Adipocyte (in vitro differentiated cells): ENCODE measurements at regions not wholly inside any gene's neighbourhood (a gene's known extent, or its start where the extent isn't known, plus 50 kb on each side); places are given as distances from the start of the nearest gene placed in this dataset.

Experiments
- DNase-seq: peaks from one replicate; pipeline ENCODE4 v3.0.0-alpha.2; 2015; ENCODE audit warnings: low read depth
- H3K27me3 ChIP-seq: replicated peaks from 2 replicates; pipeline ENCODE4 v1.7.0; 2013; ENCODE audit warnings: mild to moderate bottlenecking, low read length, moderate library complexity; ENCODE audit not compliant: control insufficient read depth, insufficient read depth
- H3K36me3 ChIP-seq: 2 replicates; pipeline ENCODE4 v1.7.0; 2013; ENCODE audit warnings: low read length, mild to moderate bottlenecking, moderate library complexity; ENCODE audit not compliant: control insufficient read depth, insufficient read depth, severe bottlenecking
- H3K4me1 ChIP-seq: 2 replicates; pipeline ENCODE4 v1.7.0; 2013; ENCODE audit warnings: mild to moderate bottlenecking, low read length, moderate library complexity; ENCODE audit not compliant: control insufficient read depth, insufficient read depth
- H3K4me3 ChIP-seq: 2 replicates; pipeline ENCODE4 v1.7.0; 2013; ENCODE audit warnings: mild to moderate bottlenecking, low read length, moderate library complexity
- H3K9ac ChIP-seq: 2 replicates; pipeline ENCODE4 v1.7.0; 2013; ENCODE audit warnings: mild to moderate bottlenecking, low read length, moderate library complexity
- H3K9me3 ChIP-seq: 2 replicates; pipeline ENCODE4 v1.7.0; 2013; ENCODE audit warnings: mild to moderate bottlenecking, low read length, moderate library complexity; ENCODE audit not compliant: control insufficient read depth

GRCh38 chr13:89967701-89968100, 1379.8 kb upstream of the MIR17HG start:
- H3K27me3 ChIP-seq, result no peaks in the 10 kb centered on the region
- no peaks in the 10 kb centered on the region for H3K36me3 ChIP-seq
- no peak for DNase-seq
- no peak overlapping the region for H3K9ac ChIP-seq
- H3K4me1 ChIP-seq, result no peaks in the 10 kb centered on the region
- H3K4me3 ChIP-seq, result no peak overlapping the region
- no peaks in the 10 kb centered on the region for H3K9me3 ChIP-seq

GRCh38 chr13:89968470-89968869, 1379.0 kb upstream of the MIR17HG start:
- no peaks in the 10 kb centered on the region for H3K9me3 ChIP-seq
- H3K27me3 ChIP-seq, result no peaks in the 10 kb centered on the region
- no peak for DNase-seq
- no peak overlapping the region for H3K4me3 ChIP-seq
- no peaks in the 10 kb centered on the region for H3K36me3 ChIP-seq
- H3K9ac ChIP-seq, result no peak overlapping the region
- H3K4me1 ChIP-seq, result no peaks in the 10 kb centered on the region

GRCh38 chr13:89970353-89970709, 1377.2 kb upstream of the MIR17HG start:
- Histone ChIP-seq H3K27me3 (no peaks in the 10 kb centered on the region), H3K4me1 (no peaks in the 10 kb centered on the region), H3K4me3 (no peak overlapping the region), H3K9me3 (no peaks in the 10 kb centered on the region), H3K36me3 (no peaks in the 10 kb centered on the region), H3K9ac (no peak overlapping the region)
- no peak for DNase-seq

GRCh38 chr13:89977203-89977602, 1370.3 kb upstream of the MIR17HG start:
- Histone ChIP-seq H3K4me3 (no peak overlapping the region), H3K9me3 (no peaks in the 10 kb centered on the region), H3K27me3 (no peaks in the 10 kb centered on the region), H3K36me3 (no peaks in the 10 kb centered on the region), H3K9ac (no peak overlapping the region), H3K4me1 (no peaks in the 10 kb centered on the region)
- no peak for DNase-seq

- H3K4me3 ChIP-seq, result no peak overlapping the region
- no peaks in the 10 kb centered on the region for H3K9me3 ChIP-seq
- no peaks in the 10 kb centered on the region for H3K36me3 ChIP-seq
- H3K9ac ChIP-seq, result no peak overlapping the region
- H3K27me3 ChIP-seq, result no peaks in the 10 kb centered on the region
- no peak for DNase-seq
- no peaks in the 10 kb centered on the region for H3K4me1 ChIP-seq
These were observed 1366.6 kb upstream of the MIR17HG start for GRCh38 chr13:89980896-89981295.

GRCh38 chr13:89982407-89983095, 1364.9 kb upstream of the MIR17HG start:
- DNase-seq, result peak; percentile 29
- no peaks in the 10 kb centered on the region for H3K36me3 ChIP-seq
- peak overlapping the region; percentile 22 for H3K9ac ChIP-seq
- no peaks in the 10 kb centered on the region for H3K4me1 ChIP-seq
- H3K9me3 ChIP-seq, result no peaks in the 10 kb centered on the region
- peak overlapping the region; percentile 64 for H3K4me3 ChIP-seq
- no peaks in the 10 kb centered on the region for H3K27me3 ChIP-seq

GRCh38 chr13:89988206-89988605, 1359.3 kb upstream of the MIR17HG start:
- H3K9me3 ChIP-seq, result no peaks in the 10 kb centered on the region
- no peak for DNase-seq
- H3K4me3 ChIP-seq, result no peak overlapping the region
- no peaks in the 10 kb centered on the region for H3K36me3 ChIP-seq
- H3K27me3 ChIP-seq, result no peaks in the 10 kb centered on the region
- no peaks in the 10 kb centered on the region for H3K4me1 ChIP-seq
- H3K9ac ChIP-seq, result no peak overlapping the region

GRCh38 chr13:90003566-90003965, 1343.9 kb upstream of the MIR17HG start:
- no peak overlapping the region for H3K9ac ChIP-seq
- no peaks in the 10 kb centered on the region for H3K4me1 ChIP-seq
- H3K4me3 ChIP-seq, result no peak overlapping the region
- no peaks in the 10 kb centered on the region for H3K36me3 ChIP-seq
- no peak for DNase-seq
- peaks cover 7% of the 10 kb centered on the region for H3K9me3 ChIP-seq
- H3K27me3 ChIP-seq, result no peaks in the 10 kb centered on the region

- H3K27me3 ChIP-seq, result no peaks in the 10 kb centered on the region
- no peak for DNase-seq
- no peaks in the 10 kb centered on the region for H3K4me1 ChIP-seq
- H3K9ac ChIP-seq, result no peak overlapping the region
- no peaks in the 10 kb centered on the region for H3K36me3 ChIP-seq
- H3K4me3 ChIP-seq, result no peak overlapping the region
- no peaks in the 10 kb centered on the region for H3K9me3 ChIP-seq
These were observed 1338.8 kb upstream of the MIR17HG start for GRCh38 chr13:90008707-90009149.

- no peak for DNase-seq
- Histone ChIP-seq H3K36me3 (no peaks in the 10 kb centered on the region), H3K4me1 (no peaks in the 10 kb centered on the region), H3K27me3 (no peaks in the 10 kb centered on the region), H3K9me3 (peaks cover 4% of the 10 kb centered on the region), H3K9ac (no peak overlapping the region), H3K4me3 (no peak overlapping the region)
These were observed 1333.4 kb upstream of the MIR17HG start for GRCh38 chr13:90014038-90014437.

GRCh38 chr13:90015565-90016507, 1331.7 kb upstream of the MIR17HG start:
- H3K27me3 ChIP-seq, result no peaks in the 10 kb centered on the region
- no peaks in the 10 kb centered on the region for H3K36me3 ChIP-seq
- H3K9me3 ChIP-seq, result peaks cover 4% of the 10 kb centered on the region
- H3K9ac ChIP-seq, result no peak overlapping the region
- DNase-seq, result no peak
- no peaks in the 10 kb centered on the region for H3K4me1 ChIP-seq
- H3K4me3 ChIP-seq, result no peak overlapping the region
